GOT3 (cell line): ENCODE measurements at regions not wholly inside any gene's neighbourhood (a gene's known extent, or its start where the extent isn't known, plus 50 kb on each side); places are given as distances from the start of the nearest gene placed in this dataset.

Experiments used
- DNase-seq: peaks from one replicate; lab custom pipeline; 2025; ENCODE audit warnings: mixed read lengths; lab: John Stamatoyannopoulos, UW

DNA sequence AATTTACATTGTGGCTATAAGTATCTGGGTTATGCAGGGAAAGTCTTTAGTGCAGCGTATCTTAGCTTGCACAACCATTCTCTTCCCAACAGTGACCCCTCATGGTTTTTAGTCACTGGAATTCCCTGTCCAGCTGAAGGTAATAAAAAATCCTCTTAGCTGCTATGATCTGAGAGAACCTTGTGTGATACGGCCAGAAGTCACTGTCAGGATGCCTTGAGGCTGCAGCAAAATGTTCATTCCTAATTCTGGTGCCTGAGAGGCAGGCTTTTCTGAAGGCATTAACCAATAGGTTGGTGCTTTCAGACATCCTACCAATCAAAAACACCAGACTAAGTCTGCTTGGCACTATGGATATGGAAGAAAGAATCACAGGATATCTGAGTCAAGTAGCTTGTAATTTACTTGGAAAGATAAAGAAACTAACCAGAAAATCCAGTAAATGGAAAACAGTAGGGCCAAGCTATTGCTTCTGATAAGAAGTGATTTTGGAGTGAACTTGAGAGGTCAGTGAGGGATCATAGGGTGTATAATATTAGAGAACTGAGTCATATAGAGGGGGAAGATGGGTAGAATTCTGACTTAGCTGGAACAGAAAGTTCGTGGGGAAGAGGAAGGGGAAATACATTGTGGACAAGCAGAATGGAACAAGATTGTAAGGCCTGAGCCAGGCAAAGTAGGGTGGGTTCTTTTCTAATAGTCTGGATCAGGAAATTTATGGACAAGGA lies 89.0 kb upstream of the SLC14A2 start:
- no peak for DNase-seq

DNA sequence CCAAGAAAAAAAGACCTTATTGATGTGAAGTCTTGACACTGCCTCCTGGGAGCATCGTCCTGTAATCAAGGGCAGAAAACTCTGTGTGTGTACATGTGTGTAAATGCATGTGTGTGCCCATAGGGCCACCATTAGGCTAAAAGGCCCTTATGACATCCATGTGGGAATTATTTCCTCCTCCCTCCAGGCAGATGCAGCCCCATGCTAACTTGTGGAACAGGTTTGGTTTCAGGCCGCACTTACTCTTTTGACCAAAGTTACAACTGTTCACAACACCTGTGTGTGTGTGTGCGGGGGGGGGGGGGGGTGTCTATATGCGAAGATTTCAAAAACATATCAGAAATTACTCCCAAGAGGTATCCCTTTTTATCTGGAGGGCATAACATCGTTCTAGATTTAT lies 87.4 kb upstream of the SLC14A2 start:
- DNase-seq, result no peak

DNA sequence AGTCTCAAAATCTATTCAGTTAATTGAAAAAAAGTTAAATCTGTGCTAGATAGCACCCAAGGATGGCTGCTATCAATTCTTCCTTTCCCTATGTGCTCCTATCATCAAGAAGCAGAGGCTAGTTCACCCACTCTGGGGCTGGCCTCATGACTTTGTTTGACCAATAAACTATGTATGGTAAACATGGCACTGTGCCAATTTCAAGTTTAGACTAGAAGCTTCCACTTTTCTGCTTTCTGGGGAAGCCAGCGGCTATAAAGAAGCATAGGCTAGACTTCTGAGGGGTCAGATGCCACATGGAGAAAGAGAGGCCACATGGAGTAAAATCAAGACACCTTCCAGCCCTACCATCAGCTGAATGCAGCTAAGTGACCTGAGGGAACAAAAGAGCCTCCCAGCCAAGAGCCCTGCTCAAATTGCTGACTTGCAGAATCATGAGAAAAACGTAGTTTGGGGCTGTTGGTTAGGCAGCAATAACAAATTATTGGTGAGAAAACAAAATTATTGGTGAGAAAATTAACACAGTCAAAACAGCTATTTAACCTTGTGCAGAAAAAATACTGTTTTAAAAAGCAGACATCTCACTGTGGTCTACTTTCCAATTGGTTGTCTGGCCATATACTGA lies 86.5 kb upstream of the SLC14A2 start:
- DNase-seq, result no peak

DNA sequence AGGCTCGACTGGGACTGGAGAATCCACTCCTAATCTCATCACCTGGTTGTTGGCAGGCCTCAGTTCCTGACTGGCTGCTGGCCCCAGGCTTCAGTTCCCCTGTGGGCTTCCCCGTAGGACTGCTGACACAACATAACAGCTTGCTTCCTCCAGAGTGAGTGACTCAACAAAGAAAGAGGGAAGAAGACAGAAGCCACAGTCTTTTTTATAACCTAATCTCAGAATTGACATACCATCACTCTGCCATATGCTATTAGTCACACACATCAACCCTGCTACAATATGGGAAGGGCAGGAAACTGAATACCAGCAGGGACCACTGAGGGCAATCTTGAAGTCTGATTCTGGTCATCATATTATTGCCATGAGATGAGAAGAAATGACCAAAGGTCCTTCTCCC lies 76.8 kb upstream of the SLC14A2 start:
- DNase-seq, result no peak

DNA sequence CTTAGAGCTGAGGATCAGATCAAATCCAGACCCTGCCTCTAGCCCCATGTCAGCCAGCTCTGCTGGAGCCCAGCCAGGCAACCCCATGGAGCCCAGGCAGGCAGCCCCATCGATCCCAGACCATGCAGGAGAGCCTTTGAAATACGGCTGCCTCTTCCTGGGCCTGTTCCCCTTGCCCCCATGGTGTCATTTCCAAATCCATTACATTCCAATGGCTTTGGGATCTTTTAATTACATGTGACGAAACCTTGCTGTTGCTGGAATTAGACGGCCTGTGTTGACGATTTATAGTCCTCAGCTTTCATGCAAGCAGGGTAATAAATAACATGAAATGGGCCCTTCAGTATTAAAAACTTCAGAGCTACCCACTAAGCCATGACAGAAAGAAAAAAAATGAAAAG lies 75.8 kb upstream of the SLC14A2 start:
- DNase-seq, result no peak

DNA sequence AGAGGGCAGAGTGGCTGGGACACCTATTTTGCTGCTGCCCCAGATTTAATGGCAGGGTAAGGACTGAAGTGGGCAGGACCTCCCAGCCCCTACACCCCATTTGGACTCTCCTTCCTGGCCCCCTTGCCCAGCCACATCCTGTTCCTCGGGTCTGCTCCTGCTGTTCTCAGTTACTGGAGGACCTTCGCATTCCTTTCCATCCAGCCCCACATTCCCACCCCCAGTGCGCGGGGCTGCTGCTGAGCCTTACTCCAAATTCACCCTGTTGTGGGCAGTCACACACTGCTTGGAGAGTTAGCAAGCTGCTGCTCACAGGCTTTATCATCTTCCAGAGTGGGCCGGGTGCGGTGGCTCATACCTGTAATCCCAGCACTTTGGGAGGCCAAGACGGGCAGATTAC lies 75.2 kb upstream of the SLC14A2 start:
- no peak for DNase-seq

DNA sequence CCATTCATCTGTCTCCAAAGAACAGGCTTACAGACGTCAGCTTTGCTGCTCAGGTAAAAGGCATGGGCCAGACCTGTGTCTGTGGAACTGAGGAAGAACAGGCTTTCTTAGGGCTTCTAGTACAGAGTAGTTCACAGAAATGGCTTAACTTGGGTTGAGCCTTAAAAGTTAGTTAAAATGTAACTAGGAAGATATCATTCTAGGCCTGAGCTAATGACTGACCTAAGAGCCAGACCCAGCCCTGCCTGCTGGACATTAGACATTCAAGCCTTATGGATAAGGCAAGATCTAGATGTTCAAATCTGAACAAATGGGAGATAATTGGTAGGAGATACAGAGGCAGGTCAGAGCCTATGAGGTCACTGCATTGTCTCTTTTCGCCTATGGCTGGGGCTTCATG lies 73.9 kb upstream of the SLC14A2 start:
- DNase-seq, result no peak

DNA sequence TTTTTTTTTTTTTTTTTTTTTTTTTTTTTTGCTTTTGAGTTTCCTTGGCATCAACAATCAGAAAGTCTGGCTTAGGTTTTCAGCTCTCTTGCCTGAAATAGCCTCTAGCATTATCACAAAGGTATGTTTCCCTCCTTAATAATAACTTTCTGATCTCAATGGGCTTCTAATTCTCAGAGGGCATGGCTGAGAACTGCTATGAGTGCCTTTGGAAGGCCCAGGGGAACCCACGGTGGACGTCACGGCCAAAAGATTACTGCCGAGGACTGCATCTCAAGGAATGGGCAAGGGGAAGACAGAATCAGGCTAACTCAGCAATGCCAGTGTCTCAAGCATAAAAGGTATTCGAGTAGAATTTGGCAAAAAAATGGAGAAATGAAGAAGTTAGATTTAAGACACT lies 73.2 kb upstream of the SLC14A2 start:
- DNase-seq, result no peak

DNA sequence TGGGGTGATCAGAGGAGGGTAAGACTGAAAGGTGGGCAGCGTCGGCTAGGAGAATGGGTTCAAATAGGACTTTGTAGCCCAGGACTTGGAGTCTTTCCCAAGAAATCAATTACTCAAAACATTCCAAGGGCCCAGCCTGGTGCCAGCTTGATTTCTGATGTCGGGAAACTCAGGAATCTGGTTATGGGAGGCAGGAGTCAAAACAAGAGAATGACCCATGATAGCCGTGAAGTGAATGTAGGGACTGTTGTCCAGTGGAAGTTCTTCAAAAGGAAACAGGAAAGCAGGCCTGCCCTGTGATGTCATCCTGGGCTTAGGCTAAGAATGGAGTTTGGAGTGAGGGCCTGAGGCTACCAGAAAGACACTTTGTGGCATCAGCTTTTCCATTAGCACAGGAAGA lies 67.4 kb upstream of the SLC14A2 start:
- no peak for DNase-seq

DNA sequence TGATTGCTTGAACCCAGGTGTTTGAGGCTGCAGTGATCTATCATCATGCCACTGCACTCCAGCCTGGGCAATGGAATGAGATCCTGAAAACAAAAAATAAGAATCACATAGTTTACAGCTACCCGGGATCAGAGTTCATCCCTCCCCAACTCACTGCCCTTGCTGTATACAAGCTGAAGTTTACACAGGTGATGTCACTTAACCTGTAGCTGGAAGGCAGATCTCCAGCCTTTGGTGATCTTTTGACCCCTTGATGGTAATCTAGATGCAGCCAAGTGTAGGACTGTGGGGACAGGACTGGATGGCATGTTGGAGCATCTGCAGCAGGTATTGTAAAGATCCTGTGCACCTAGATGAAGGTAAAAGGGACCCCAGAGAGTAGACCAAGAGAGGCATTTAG lies 66.7 kb upstream of the SLC14A2 start:
- DNase-seq, result no peak

DNA sequence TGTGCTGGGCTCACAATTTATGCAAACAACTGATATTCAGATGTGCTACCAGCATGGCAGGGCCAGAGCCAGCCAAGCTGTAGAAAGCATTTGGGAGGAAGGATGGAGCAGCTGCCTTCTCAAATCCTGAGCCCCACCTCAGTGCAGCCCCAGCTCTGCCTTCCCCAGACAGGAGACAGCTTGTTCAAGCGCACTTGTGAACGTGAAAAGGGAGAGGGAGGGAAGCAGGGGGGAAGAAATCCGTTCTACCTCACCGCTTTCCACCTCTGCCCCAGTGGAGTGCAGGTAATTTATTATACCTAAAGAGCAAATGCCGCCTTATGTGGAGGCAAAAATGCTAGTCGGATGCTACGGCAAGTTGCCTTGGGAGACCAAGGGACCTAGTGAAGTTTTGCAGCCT lies 66.0 kb upstream of the SLC14A2 start:
- DNase-seq, result no peak

DNA sequence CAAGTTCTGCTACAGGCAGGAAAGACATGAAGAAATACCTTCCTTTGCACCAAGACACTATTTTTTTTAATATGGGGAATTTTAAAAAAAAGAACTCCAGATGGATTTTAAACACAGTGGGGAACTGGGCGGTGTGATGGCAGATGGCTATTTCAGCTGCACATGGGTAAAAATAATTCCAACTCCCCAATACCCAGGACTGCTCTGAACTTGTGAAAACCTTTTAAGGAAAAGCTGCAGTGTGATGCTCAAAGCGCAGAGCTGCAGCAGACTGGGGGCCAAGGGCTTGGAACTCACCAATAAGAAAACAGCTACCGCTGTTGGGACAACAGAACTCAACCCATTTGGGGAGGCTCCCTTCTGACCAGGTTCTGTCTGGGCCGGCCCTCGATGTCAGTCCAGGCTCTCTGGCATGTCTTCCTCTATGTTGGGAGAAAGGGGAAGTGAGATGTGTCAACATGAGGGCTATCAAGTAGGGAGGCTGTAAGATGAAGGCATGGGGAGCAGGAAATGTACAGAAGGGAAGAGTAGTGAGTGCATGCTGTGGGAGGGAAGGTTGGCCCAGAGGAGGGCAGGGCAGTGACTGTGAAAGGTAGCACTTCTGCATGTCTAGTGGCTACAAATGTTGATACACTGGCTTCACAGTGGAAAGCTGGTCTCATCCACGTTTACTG lies 64.0 kb upstream of the SLC14A2 start:
- no peak for DNase-seq

DNA sequence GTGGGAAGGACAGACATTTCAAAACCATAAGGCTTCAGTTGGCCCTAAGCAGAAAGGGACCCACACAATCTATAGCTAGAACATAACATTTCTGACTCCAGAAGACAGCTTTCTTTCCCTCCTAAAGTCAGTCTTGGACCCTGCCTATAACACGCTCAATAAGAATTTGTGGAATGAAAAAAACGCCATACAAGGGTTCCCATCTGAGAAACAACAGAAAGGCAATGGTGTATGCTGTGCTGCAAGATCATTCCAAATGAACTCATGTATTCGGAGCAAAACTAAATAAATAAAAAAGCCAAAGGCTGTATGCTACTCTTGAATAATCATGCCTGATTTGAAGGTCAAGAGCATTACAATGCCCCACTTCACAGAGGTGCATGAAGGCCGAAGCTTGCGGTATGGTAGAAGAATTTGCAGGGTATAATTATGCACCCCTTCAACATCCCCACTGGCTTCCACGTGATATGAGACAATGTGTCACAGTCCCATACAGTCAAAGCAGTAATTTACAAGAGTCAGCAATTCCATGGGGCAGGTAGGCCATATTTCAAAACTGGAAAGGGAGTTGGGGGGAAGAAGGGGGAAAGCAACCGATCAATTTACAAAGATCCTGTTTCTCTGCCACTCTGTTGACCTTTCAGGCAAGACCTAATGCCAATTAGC lies 61.4 kb upstream of the SLC14A2 start:
- no peak for DNase-seq

DNA sequence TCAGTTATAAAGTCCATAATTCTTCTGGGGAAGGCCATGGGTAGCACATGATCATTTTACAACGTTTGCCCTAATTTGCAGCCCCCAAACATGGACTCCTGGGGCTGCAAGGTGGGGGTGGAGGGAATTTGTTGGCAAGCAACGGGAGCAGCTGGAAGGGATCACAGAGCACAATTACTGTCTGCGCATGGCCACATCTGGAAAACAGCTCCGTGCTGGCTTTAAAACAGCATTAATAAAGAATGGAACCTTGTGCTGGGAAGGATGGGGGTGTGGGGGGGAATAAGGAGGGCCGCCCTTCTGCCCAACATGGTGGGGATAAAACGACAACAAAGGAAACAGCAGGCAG lies 60.9 kb upstream of the SLC14A2 start:
- DNase-seq, result no peak

DNA sequence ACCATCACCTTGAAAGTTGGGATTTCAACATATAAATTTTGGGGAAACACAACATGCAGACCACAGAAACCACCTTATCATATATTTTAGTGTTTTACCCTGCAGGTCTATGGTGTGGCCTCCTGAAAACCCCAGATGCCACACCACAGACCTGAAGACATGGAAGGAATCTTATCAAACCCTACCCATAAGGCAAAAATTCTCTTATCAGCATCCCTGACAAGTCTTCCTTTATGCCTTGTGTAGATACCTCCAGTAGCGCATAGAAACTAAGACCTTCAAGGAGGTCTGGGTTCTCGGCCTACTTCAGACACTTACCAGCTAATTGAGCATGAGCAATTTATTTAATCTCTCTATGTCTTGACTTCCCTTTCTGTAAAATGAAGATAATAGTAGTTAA lies 59.1 kb upstream of the SLC14A2 start:
- no peak for DNase-seq

DNA sequence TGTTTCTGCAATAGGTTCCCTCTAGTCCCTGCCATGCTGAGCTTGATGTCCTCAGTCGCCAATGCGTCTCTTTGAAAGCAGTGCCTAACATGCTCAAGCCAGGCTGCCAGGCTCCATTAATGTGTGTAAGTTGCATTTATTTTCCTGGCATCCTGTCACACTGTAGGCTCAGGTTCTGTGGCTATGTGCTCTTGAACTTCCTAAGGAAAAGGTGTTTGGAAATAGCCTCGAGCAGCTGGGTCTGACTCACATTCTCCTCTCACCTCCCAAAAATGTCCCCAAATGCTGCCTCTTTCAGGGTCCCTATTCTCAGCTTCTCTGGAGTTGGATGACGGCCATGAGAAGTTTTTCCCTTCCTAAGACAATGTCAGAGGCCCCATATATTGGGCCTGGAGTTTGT lies 58.0 kb upstream of the SLC14A2 start:
- DNase-seq, result no peak

DNA sequence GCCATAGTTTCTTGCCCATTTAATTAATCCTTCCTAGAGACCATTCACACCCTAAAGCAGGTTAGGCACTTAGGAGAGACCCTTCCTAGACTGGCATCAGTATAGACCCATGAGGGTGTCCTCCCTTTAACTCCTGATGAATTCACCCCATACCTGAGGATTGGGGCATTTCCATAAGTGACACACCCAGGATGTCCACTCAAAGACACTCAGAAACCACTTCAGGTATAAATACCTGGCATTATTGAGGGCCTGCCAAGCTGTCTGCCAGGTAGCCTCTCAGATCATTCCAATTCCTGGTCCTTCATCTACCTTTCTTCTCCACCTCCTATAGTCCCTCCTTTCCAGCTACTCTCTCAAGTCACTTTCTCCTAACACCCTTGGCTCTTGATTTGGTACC lies 57.5 kb upstream of the SLC14A2 start:
- no peak for DNase-seq

DNA sequence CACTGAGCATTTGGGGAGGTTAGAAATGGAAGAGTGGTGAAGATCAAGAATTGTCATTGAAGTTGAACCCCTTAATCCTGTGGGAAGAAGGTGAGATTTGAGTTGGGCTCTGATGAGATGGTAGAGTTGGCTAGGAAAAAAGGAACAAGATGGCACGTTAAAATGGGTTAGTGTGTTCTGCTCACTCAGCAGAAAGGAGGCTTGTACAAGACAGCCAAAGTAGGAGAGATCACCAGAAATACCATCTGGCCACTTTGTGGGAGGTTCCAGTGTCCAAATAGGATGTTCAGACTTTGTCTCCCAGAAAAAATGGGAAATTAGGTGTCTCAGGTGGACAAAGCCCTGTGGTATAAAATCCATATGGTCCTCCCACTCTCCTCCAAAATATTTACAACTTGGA lies 56.0 kb upstream of the SLC14A2 start:
- DNase-seq, result no peak

DNA sequence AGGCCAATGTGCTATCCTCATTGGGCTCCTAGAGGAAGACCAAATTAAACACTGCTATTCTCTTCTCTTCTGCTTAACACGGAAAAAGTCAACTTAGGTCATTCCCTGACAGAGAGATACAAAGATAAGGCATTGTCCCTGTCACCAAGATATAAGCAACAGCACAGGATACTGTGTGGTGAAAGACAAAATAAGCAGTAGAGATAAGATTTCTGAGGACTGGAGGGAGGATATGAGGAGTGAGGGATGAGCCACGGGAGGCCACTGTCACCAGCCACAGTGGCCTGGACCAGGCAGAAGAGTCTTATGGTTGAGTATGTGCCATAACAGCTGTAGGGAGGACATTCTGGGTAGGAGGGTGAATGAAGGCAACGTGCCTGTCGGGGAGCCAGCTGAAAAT lies 54.4 kb upstream of the SLC14A2 start:
- DNase-seq, result no peak

DNA sequence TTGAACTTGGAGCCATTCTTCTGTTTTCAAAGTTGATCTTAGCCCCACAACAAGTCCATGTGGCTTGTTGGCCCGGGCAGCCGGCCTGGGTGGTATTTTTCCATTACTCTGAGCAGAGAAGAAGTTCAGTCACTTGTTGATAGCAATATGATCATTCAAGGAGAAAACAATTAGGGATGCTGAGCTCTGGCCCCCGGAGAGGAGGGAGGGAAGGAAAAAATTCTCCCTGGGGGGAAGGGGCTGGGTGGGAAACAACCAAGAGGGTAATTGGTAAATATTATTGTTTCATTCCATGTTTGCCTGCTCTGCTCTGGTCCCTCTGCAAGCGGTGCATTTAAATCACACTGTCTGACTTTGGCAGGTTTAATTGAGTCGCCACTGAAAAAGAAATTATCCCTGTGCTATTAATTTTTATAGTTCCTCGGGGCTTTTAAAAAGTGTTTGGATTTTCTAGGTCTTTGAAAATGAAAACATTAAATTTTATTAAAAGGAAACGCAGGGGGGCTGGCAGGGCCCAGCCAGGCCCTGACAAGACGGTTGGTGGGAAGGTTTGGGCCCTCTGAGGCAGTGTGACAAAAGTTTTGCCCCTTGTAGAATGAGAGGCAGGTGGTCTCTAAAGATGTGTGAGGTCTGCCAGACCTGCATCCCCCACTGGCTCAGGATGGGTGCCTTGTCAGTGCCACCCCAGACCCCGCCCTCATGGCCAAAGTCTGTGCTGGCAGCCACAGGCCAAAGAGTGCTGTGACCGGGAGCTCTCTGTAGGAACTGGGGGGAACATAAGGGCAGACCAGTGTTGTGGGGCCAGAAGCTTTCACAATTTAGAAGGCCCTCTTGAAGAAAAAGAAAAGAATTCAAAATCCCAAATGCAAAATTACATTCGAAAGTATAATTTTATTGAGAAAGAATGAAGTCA lies 52.5 kb upstream of the SLC14A2 start:
- DNase-seq, result no peak

DNA sequence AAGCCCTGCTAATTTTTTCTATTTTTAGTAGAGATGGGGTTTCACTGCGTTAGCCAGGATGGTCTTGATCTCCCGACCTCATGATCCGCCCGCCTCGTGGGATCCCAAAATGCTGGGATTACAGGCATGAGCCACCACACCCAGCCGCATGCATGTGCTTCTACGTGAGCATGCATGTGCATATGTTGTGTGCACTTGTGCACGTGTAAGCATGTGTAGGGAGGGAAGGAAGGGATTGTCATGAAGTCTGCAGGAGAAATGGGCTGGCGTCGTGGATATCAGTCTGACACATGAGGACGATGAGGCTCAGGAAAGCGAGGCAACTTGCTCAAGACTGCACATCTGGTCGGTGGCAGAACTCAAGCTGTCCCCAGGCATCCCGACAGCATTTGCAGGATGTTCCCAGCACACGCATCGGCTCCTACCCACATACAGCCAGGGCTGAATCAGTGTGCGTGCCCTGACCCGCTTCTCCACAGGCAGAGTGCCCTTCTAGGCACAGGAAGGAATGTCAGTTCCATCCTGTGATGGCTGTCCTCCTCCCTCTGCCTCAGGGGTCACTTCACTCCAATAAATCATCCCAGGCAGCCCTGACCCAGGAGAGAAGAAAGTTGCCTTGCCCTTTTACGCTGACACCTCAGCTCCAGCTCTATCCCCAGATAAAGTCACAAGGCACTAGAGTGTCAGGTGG lies 49.9 kb upstream of the SLC14A2 start:
- DNase-seq, result no peak
